GM10266 (cell line): ENCODE measurements at regions not wholly inside any gene's neighbourhood (a gene's known extent, or its start where the extent isn't known, plus 50 kb on each side); places are given as distances from the start of the nearest gene placed in this dataset.

Experiments used
- DNase-seq: peaks from one replicate; pipeline ENCODE4 v3.0.0; 2012; ENCODE audit errors: extremely low spot score
- CTCF ChIP-seq: IDR thresholded peaks from 2 replicates; pipeline ENCODE4 v1.5.1; 2012; ENCODE audit warnings: mild to moderate bottlenecking, low read depth; ENCODE audit not compliant: control insufficient read depth, insufficient read depth; ENCODE audit errors: missing control alignments

DNA sequence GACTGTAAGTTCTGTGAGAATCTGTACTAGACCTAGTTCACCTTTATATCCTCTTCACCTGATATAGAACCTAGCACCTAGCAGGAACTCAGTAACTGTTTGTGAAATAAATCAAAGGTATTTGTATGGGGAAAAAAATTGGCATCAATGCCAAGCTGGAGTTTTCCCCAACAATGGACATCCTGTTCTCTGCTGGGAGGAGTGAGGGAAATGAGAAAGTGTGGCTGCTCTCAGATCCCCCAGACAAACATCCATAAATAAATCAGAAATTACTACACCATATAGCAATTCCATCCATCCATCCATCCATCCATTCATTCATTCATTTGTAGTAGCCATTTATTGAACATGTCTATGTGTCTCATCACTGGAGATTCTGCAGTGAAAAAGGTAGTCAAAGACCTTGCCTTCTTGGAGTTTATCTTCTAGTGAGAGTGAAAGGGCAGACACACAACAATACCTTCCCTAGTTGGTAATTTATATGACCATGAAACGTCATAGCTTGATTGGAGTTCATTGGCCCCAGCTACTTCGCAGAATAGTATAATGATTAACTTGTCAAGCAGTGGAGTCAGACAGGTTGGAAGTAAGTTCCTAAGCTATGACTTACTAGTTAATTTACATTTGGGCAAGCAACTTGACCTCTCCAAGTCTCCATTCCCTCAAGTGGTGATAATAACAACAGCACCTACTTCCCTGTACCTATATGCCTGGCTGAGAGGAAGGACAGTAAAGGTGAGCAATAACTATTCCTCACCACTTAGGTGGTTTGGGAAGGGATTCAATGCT, 98.7 kb upstream of the KIT start:
- TF ChIP-seq CTCF, result no peak

GRCh38 chr4:54560513-54560912, 97.2 kb upstream of the KIT start:
- no peak for TF ChIP-seq CTCF
- DNase-seq, result no peak

More for the DNA sequence above, 98.7 kb upstream of the KIT start:
- no peak for DNase-seq

GRCh38 chr4:54561940-54562339, 95.8 kb upstream of the KIT start:
- DNase-seq, result no peak
- TF ChIP-seq CTCF, result no peak

- no peak for TF ChIP-seq CTCF
- no peak for DNase-seq
Observed at GRCh38 chr4:54566608-54567007, 91.1 kb upstream of the KIT start.

DNA sequence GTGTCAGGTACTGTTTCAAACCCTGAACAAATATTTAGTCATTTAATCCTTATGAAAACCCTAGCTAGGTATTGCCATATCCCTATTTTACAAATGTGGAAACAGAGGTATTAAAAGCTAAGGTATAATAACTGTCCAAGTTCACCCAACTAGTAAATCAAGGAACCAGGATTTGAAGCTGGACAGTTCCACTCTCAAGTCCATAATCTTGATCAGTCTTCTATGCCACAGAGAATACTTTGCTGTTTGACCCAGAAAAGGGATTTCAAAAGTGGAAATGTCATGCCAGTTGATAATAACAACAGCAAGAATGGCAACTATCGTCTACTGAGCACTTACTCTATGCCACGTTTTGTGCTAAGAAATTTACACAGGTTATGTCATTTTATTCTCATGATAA, 90.4 kb upstream of the KIT start:
- DNase-seq, result no peak
- no peak for TF ChIP-seq CTCF

GRCh38 chr4:54568184-54568583, 89.6 kb upstream of the KIT start:
- DNase-seq, result no peak
- no peak for TF ChIP-seq CTCF

DNA sequence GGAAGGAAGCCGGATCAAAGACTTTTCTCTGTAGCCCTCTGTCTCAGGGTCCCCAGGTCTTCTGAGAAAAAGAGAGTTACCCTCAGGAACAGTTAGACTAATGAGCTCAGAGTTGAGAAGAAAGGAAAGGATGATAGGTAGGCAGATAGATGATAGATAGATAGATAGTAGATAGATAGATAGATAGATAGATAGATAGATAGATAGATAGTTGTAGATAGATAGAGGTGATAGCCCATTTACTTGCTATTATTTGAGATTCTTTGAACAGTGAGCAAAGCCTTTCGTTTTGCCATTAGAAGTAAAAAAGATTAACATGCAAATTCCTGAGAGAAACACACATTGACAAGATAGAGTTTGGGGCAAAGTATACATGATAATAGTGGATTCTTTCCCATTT, 86.9 kb upstream of the KIT start:
- TF ChIP-seq CTCF, result no peak
- DNase-seq, result no peak
